ENCODE measurements at regions not wholly inside any gene's neighbourhood (a gene's known extent, or its start where the extent isn't known, plus 50 kb on each side); places are given as distances from the start of the nearest gene placed in this dataset.

DNA sequence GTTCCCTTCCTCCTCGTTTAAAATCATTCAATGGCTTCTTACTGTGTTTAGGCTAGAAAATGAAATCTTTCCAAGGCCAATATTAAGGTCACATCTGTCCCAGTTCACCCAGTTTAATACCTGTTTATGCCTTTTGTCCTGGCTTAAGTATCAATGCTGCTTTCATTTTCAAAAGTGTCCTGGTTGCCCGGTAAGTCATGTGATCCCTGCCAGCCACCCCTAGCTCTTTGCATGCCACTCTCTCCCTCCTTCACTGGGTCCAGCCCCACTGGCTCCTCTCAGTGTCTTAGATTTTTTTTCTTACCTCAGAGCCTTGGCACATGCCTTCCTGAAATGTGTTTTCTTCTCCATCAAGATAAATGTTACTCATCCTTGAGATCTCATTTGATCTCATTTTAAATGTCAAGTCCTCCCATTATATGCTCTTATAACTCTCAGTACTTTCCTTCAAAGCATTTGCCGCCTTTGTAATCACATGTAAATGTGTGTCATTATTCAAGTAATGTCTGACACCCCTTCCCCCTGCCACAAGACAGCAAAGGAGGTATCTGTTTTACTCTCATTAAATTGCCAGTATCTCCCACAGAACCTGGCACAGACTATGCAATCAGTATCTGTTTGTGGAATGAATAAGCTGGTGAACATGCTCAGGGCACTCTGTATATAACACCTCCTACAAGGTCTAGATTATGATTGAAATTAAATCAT lies 472.5 kb upstream of the RPS6KA3 start:
- TF ChIP-seq, protein P1, sequence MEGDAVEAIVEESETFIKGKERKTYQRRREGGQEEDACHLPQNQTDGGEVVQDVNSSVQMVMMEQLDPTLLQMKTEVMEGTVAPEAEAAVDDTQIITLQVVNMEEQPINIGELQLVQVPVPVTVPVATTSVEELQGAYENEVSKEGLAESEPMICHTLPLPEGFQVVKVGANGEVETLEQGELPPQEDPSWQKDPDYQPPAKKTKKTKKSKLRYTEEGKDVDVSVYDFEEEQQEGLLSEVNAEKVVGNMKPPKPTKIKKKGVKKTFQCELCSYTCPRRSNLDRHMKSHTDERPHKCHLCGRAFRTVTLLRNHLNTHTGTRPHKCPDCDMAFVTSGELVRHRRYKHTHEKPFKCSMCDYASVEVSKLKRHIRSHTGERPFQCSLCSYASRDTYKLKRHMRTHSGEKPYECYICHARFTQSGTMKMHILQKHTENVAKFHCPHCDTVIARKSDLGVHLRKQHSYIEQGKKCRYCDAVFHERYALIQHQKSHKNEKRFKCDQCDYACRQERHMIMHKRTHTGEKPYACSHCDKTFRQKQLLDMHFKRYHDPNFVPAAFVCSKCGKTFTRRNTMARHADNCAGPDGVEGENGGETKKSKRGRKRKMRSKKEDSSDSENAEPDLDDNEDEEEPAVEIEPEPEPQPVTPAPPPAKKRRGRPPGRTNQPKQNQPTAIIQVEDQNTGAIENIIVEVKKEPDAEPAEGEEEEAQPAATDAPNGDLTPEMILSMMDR (IDR thresholded peaks at IDR 0.05; ENCODE audit: low read depth, low read length) = no peak
- no peak for TF ChIP-seq EZH2phosphoT487 (IDR thresholded peaks at IDR 0.05; ENCODE audit: low read depth)
- Histone ChIP-seq H3K27me3 (ENCODE audit: low read depth, low read length) (no peaks in the 10 kb centered on the region), H3K9me3 (ENCODE audit: insufficient read depth, low read length) (no peaks in the 10 kb centered on the region), H4K20me1 (ENCODE audit: insufficient read depth, low read length) (no peaks in the 10 kb centered on the region), H3K79me2 (ENCODE audit: low read length) (no peaks in the 10 kb centered on the region), H3K36me3 (replicated peaks; ENCODE audit: low read depth, low read length) (no peaks in the 10 kb centered on the region), H3K27ac (ENCODE audit: low read length) (no peak overlapping the region), H3K4me3 (ENCODE audit: low read length) (no peak overlapping the region), H3K4me1 (ENCODE audit: low read length) (no peaks in the 10 kb centered on the region), H3K4me2 (ENCODE audit: low read length) (no peak overlapping the region), H3K9ac (ENCODE audit: low read length) (no peak overlapping the region), H2AFZ (ENCODE audit: low read depth, low read length) (no peak overlapping the region)

DNA sequence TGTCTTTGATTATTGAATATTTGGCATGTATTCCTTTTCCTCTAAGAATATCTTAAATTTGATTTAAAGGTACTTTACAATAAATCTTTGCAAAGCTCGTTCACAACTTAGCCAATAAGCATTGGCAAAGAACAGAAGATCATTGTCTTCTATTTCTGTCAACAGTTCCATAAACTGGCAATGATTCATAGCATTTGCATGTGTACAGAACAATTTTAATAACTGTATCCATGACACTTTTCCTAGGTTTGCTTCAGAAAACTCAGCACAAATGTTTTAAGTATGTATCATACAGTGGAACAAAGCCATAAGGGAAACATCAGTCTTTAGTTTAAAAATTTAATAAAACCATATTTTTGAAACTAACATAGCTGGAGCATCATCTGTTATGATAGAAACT lies 462.7 kb upstream of the RPS6KA3 start:
- no peaks in the 10 kb centered on the region for H3K79me2 ChIP-seq (ENCODE audit: low read length)
- no peaks in the 10 kb centered on the region for H4K20me1 ChIP-seq (ENCODE audit: insufficient read depth, low read length)
- no peak overlapping the region for H3K4me3 ChIP-seq (ENCODE audit: low read length)
- no peaks in the 10 kb centered on the region for H3K36me3 ChIP-seq (replicated peaks; ENCODE audit: low read depth, low read length)
- no peak overlapping the region for H3K9ac ChIP-seq (ENCODE audit: low read length)
- H3K4me1 ChIP-seq (ENCODE audit: low read length) = no peaks in the 10 kb centered on the region
- no peaks in the 10 kb centered on the region for H3K27me3 ChIP-seq (ENCODE audit: low read depth, low read length)
- H2AFZ ChIP-seq (ENCODE audit: low read depth, low read length) = no peak overlapping the region
- no peak overlapping the region for H3K4me2 ChIP-seq (ENCODE audit: low read length)
- H3K27ac ChIP-seq (ENCODE audit: low read length) = no peak overlapping the region
- TF ChIP-seq, protein P1 (IDR thresholded peaks at IDR 0.05; ENCODE audit: low read depth, low read length) = no peak
- no peak for TF ChIP-seq EZH2phosphoT487 (IDR thresholded peaks at IDR 0.05; ENCODE audit: low read depth)
- no peaks in the 10 kb centered on the region for H3K9me3 ChIP-seq (ENCODE audit: insufficient read depth, low read length)

DNA sequence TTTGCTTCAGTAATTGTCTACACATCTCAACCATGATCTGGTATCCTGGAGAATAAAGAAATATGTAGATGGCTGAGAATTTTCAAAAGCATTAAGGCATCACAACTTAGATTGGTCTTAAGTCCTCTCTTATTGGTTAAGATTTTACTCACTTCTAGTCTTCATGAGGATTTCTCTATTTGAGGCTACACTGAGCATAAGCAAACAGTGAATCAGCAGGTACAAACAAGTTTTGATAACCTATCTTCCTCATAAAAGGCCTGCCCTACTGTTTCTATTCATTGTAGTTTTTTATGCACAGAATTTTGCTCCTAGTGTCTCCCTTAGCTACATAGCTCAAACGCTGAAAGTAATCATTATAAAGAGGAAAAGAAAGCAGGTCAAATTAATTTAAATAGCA lies 460.7 kb upstream of the RPS6KA3 start:
- no peak overlapping the region for H3K4me3 ChIP-seq (ENCODE audit: low read length)
- H3K9ac ChIP-seq (ENCODE audit: low read length) = no peak overlapping the region
- no peak overlapping the region for H3K27ac ChIP-seq (ENCODE audit: low read length)
- no peaks in the 10 kb centered on the region for H4K20me1 ChIP-seq (ENCODE audit: insufficient read depth, low read length)
- no peaks in the 10 kb centered on the region for H3K9me3 ChIP-seq (ENCODE audit: insufficient read depth, low read length)
- no peak for TF ChIP-seq EZH2phosphoT487 (IDR thresholded peaks at IDR 0.05; ENCODE audit: low read depth)
- TF ChIP-seq, protein P1 (IDR thresholded peaks at IDR 0.05; ENCODE audit: low read depth, low read length) = no peak
- no peaks in the 10 kb centered on the region for H3K4me1 ChIP-seq (ENCODE audit: low read length)
- no peak overlapping the region for H2AFZ ChIP-seq (ENCODE audit: low read depth, low read length)
- no peaks in the 10 kb centered on the region for H3K36me3 ChIP-seq (replicated peaks; ENCODE audit: low read depth, low read length)
- no peaks in the 10 kb centered on the region for H3K79me2 ChIP-seq (ENCODE audit: low read length)
- no peaks in the 10 kb centered on the region for H3K27me3 ChIP-seq (ENCODE audit: low read depth, low read length)
- no peak overlapping the region for H3K4me2 ChIP-seq (ENCODE audit: low read length)

DNA sequence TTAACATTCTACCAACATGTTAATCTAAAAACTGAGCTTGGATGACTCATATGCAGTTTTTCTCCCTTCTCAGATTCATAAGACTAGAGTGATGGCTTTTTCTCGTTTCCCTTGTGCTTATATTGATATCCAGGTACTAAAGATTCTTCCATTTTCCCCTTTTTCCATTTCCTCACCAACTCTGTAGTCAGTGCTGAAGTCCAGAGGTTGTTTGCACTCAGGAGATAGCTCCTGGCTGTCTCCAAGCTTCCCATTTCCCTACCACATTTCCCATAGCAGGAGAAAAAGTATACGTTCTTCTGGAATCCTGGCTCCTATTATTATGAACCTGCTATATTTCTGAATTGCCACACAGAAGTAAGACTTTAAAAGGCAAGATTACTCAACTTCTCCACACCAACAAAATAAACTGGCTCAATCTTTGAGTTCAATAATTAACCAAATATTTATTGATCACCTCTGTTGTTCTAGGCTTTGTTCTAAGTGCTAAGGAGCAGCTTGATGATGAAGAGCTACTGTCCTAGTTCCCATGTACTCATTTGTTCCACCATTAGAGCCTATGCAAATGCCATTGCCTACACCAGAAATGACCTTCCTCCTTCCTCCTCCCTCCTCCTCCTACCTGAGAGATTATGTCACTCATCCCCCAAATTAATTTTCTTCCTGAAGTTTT lies 454.4 kb upstream of the RPS6KA3 start:
- Histone ChIP-seq H3K79me2 (ENCODE audit: low read length) (no peaks in the 10 kb centered on the region), H3K4me2 (ENCODE audit: low read length) (no peak overlapping the region), H4K20me1 (ENCODE audit: insufficient read depth, low read length) (no peaks in the 10 kb centered on the region), H3K4me1 (ENCODE audit: low read length) (no peaks in the 10 kb centered on the region), H3K27ac (ENCODE audit: low read length) (no peak overlapping the region), H3K4me3 (ENCODE audit: low read length) (no peak overlapping the region), H2AFZ (ENCODE audit: low read depth, low read length) (no peak overlapping the region), H3K36me3 (replicated peaks; ENCODE audit: low read depth, low read length) (no peaks in the 10 kb centered on the region), H3K9me3 (ENCODE audit: insufficient read depth, low read length) (no peaks in the 10 kb centered on the region), H3K27me3 (ENCODE audit: low read depth, low read length) (no peaks in the 10 kb centered on the region), H3K9ac (ENCODE audit: low read length) (no peak overlapping the region)
- TF ChIP-seq EZH2phosphoT487 (IDR thresholded peaks at IDR 0.05; ENCODE audit: low read depth) = no peak
- TF ChIP-seq, protein P1 (IDR thresholded peaks at IDR 0.05; ENCODE audit: low read depth, low read length) = no peak
